K562 (cell line): ENCODE measurements at regions not wholly inside any gene's neighbourhood (a gene's known extent, or its start where the extent isn't known, plus 50 kb on each side); places are given as distances from the start of the nearest gene placed in this dataset.

ENCODE experiments used
- ATAC-seq: fragments of 200-7000 bp; cut with Tn5 transposase; 3 replicates; pipeline ENCODE4 v1.9.1; 2020; ENCODE audit warnings: moderate library complexity
- BruUV-seq: library from RNA; stranded (reverse); fragments of 400-500 nt; replicated peaks from 2 replicates; lab custom pipeline; 2021; lab: Mats Ljungman, UMichigan
- CTCF ChIA-PET: fragments of 300-600 bp; formaldehyde crosslinking; extraction: SDS; loops from one replicate; lab custom pipeline; 2021; ENCODE audit warnings: low intra/inter-chr PET ratio; lab: Yijun Ruan, JAX
- POLR2A ChIA-PET: fragments of 300-600, 350-650 bp; sonication (Branson Sonifier 250); formaldehyde crosslinking; extraction: SDS; loops from one replicate; lab custom pipeline; 2021; ENCODE audit warnings: antibody characterized with exemption, inconsistent platforms; lab: Yijun Ruan, JAX
- DNase-seq, 4 experiments: peaks; one replicate each; pipeline versions ENCODE4 v3.0.0 to v3.0.0-alpha.2; 2011 to 2018; ENCODE audit warnings: low spot score in 3 of 4, mixed read lengths in 3 of 4; ENCODE audit errors: extremely low read depth in 1 of 4
- FAIRE-seq: peaks from 2 replicates; lab custom pipeline; 2011; peaks lifted over from hg19 to GRCh38; lab: Jason Lieb, UNC
- H2AFZ ChIP-seq: 2 replicates; pipeline ENCODE4 v1.6.0; 2011; ENCODE audit warnings: low read depth, low read length, control low read depth, inconsistent platforms
- H3K27ac ChIP-seq: fragments of 200-600 bp; 3 replicates; pipeline ENCODE4 v1.8.0; 2011; ENCODE audit warnings: low read depth, mild to moderate bottlenecking, control low read depth, inconsistent platforms, low read length, moderate library complexity, mixed read lengths; ENCODE audit errors: extremely low read depth
- H3K27me3 ChIP-seq, 2 experiments: fragments of 300-600 bp in 1 of 2; 2 replicates in 1 of 2; 3 replicates in 1 of 2; pipeline versions ENCODE4 v1.6.0 to v1.8.0; 2011; ENCODE audit warnings: inconsistent platforms in 2 of 2, low read length in 2 of 2, mild to moderate bottlenecking in 1 of 2, mixed read lengths in 1 of 2, moderate library complexity in 1 of 2; ENCODE audit not compliant: control insufficient read depth in 2 of 2, insufficient read depth in 2 of 2
- H3K36me3 ChIP-seq: fragments of 300-600 bp; 3 replicates; pipeline ENCODE4 v1.8.0; 2011; ENCODE audit warnings: mild to moderate bottlenecking, low read length, inconsistent platforms; ENCODE audit not compliant: control insufficient read depth, insufficient read depth
- H3K4me1 ChIP-seq, 2 experiments: fragments of 200-600 bp in 1 of 2; replicated peaks in 1 of 2; 2 replicates in 1 of 2; 3 replicates in 1 of 2; pipeline versions ENCODE4 v1.5.1 to v1.8.0; 2011; ENCODE audit warnings: inconsistent platforms in 2 of 2, low read length in 2 of 2, mild to moderate bottlenecking in 1 of 2, mixed read lengths in 1 of 2, moderate library complexity in 1 of 2; ENCODE audit not compliant: control insufficient read depth in 2 of 2, insufficient read depth in 2 of 2
- H3K4me2 ChIP-seq: 2 replicates; pipeline ENCODE4 v1.6.1; 2011; ENCODE audit warnings: low read length, control low read depth, inconsistent platforms, mixed read lengths; ENCODE audit not compliant: insufficient read depth
- H3K4me3 ChIP-seq: fragments of 200-600 bp; sonication (generic), shearing (Covaris generic); 2 replicates; pipeline ENCODE4 v1.5.1; 2016; ENCODE audit warnings: control low read depth, inconsistent platforms
- H3K79me2 ChIP-seq: fragments of 200-600 bp; 3 replicates; pipeline ENCODE4 v1.8.0; 2011; ENCODE audit warnings: low read length, inconsistent platforms; ENCODE audit not compliant: control insufficient read depth, insufficient read depth
- H3K9ac ChIP-seq, 2 experiments: 2 replicates each; pipeline versions ENCODE4 v1.6.0 to v1.6.1; 2011; ENCODE audit warnings: low read depth in 2 of 2, low read length in 2 of 2, control low read depth in 1 of 2, inconsistent platforms in 1 of 2, mild to moderate bottlenecking in 1 of 2, mixed read lengths in 1 of 2; ENCODE audit not compliant: insufficient read depth in 1 of 2
- H3K9me1 ChIP-seq: one replicate; pipeline ENCODE4 v1.6.0; 2011; ENCODE audit warnings: inconsistent platforms, mild to moderate bottlenecking, low read length, moderate library complexity; ENCODE audit not compliant: control insufficient read depth, insufficient read depth
- H3K9me3 ChIP-seq: replicated peaks from 2 replicates; pipeline ENCODE4 v1.5.1; 2011; ENCODE audit warnings: low read depth, low read length, inconsistent platforms; ENCODE audit not compliant: control insufficient read depth, insufficient read depth
- H4K20me1 ChIP-seq: replicated peaks from 2 replicates; pipeline ENCODE4 v1.6.1; 2011; ENCODE audit warnings: low read length, inconsistent platforms, mixed read lengths; ENCODE audit not compliant: control insufficient read depth, insufficient read depth
- BCOR ChIP-seq: fragments of 450-650 bp; IDR thresholded peaks from 2 replicates; pipeline ENCODE4 v1.6.1; 2016
- FOXA3 ChIP-seq, 2 experiments: fragments of 450-650 bp in 1 of 2; sonication (generic) in 1 of 2; formaldehyde crosslinking; IDR thresholded peaks in 1 of 2; conservative IDR thresholded peaks in 1 of 2; 2 replicates each; pipeline versions ENCODE4 v1.4.0 to v1.8.0; 2020 to 2022; ENCODE audit warnings: mild to moderate bottlenecking in 2 of 2, missing genetic modification reagents in 1 of 2
- FOXJ3 ChIP-seq: sonication (generic); formaldehyde crosslinking; IDR thresholded peaks from 2 replicates; pipeline ENCODE4 v1.4.0; 2020; ENCODE audit warnings: mild to moderate bottlenecking, missing genetic modification reagents
- HDAC8 ChIP-seq: fragments of 450-650 bp; IDR thresholded peaks from 2 replicates; pipeline ENCODE4 v1.6.1; 2016; ENCODE audit warnings: mild to moderate bottlenecking, missing genetic modification characterization, moderate library complexity, missing compliant biosample characterization
- KDM1A ChIP-seq, 2 experiments: fragments of 450-650 bp; IDR thresholded peaks; 2 replicates each; pipeline ENCODE4 v1.6.1; 2016; ENCODE audit warnings: mild to moderate bottlenecking in 2 of 2
- RAD51 ChIP-seq: fragments of 450-650 bp; IDR thresholded peaks from 2 replicates; pipeline ENCODE4 v1.7.1; 2016; ENCODE audit warnings: low read depth, mild to moderate bottlenecking, borderline replicate concordance
- RBM25 ChIP-seq: fragments of 200-400 bp; formaldehyde crosslinking; IDR thresholded peaks from 2 replicates; pipeline ENCODE4 v1.6.1; 2018; ENCODE audit warnings: low read length, low read depth, moderate library complexity; ENCODE audit not compliant: severe bottlenecking
- ZNF146 ChIP-seq: IDR thresholded peaks from one replicate; pipeline ENCODE4 v1.6.1; 2018; ENCODE audit warnings: missing compliant biosample characterization; ENCODE audit not compliant: unreplicated experiment
- ZNF3 ChIP-seq: fragments of 250-450 bp; sonication (Bioruptor Pico); IDR thresholded peaks from 2 replicates; pipeline ENCODE4 v1.5.0; 2021; ENCODE audit warnings: mild to moderate bottlenecking, moderate library complexity
- WGBS: fragments of 100-300 bp; shearing (Covaris generic); methylation state at CpG from one replicate; pipeline ENCODE4 v1.1.6; 2016; ENCODE audit warnings: low coverage, mixed read lengths; ENCODE audit not compliant: insufficient coverage; ENCODE audit errors: missing lambda C conversion rate; 5-methylcytosine and 5-hydroxymethylcytosine counted together
- in situ Hi-C: fragments of 300-500 bp; cut with MboI; formaldehyde crosslinking; loops from 4 replicates; pipeline ENCODE4 v1.15.0; 2018; ENCODE audit warnings: inconsistent platforms, mixed read lengths
- intact Hi-C: fragments of 100-400 bp; cut with micrococcal nuclease; formaldehyde crosslinking; loops from 2 replicates; pipeline ENCODE4 v1.14.2; 2022
- TF ChIP-seq, protein P1 (sequence below), 2 experiments: fragments of 450-650 bp in 1 of 2; IDR thresholded peaks; 2 replicates each; pipeline ENCODE4 v1.6.1; 2011 to 2017; ENCODE audit warnings: low read depth in 2 of 2, antibody characterized with exemption in 1 of 2, borderline replicate concordance in 1 of 2, low read length in 1 of 2, mild to moderate bottlenecking in 1 of 2, mixed read lengths in 1 of 2; ENCODE audit not compliant: control insufficient read depth in 1 of 2
- TF ChIP-seq, protein P2 (sequence below): fragments of 450-650 bp; IDR thresholded peaks from 2 replicates; pipeline ENCODE4 v1.6.1; 2016; ENCODE audit warnings: mild to moderate bottlenecking

DNA sequence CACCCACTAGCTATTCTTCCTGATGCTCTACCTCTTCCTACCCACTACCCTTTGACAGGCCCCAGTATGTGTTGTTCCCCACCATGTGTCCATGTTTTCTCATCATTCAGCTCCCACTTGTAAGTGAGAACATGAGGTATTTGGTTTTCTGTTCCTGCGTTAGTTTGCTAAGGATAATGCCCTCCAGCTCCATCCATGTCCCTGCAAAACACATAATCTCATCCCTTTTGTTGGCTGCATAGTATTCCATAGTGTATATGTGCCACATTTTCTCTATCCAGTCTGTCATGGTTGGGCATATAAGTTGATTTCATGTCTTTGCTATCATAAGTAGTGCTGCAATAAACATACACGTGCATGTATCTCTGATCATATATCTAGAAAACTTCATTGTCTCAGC lies 218.3 kb upstream of the STXBP5 start:
- WGBS, result 91% methylated on average over 2 of the region's 2 CpGs
- BruUV-seq, result no TSS peak
- Histone ChIP-seq H3K79me2 (no peaks in the 10 kb centered on the region), H3K4me1 (peaks cover 0 to 6% of the 10 kb centered on the region in 2 experiments; a peak in 2 of 5 replicates), H4K20me1 (no peaks in the 10 kb centered on the region), H3K27ac (no peak overlapping the region), H3K9ac (no peak overlapping the region), H3K4me3 (no peak overlapping the region), H3K36me3 (no peaks in the 10 kb centered on the region), H3K4me2 (no peak overlapping the region), H3K9me1 (no peaks in the 10 kb centered on the region), H2AFZ (no peak overlapping the region), H3K9me3 (no peaks in the 10 kb centered on the region), H3K27me3 (no peaks in the 10 kb centered on the region)
- POLR2A ChIA-PET, result interaction anchor here (0.7 to 2.9 kb wide), 2 partner anchors 8 to 14 kb away, joined by 3 to 7 read pairs; no protein-coding TSS in a partner anchor
- no peak for DNase-seq
- FAIRE-seq, result no peak
- CTCF ChIA-PET, result no interaction called here
- intact Hi-C loops (loop anchor here (5.0 kb wide), 1 partner anchor 129 kb away; no protein-coding TSS in a partner anchor), in situ Hi-C loops (no loop called here)
- TF ChIP-seq, protein P1, sequence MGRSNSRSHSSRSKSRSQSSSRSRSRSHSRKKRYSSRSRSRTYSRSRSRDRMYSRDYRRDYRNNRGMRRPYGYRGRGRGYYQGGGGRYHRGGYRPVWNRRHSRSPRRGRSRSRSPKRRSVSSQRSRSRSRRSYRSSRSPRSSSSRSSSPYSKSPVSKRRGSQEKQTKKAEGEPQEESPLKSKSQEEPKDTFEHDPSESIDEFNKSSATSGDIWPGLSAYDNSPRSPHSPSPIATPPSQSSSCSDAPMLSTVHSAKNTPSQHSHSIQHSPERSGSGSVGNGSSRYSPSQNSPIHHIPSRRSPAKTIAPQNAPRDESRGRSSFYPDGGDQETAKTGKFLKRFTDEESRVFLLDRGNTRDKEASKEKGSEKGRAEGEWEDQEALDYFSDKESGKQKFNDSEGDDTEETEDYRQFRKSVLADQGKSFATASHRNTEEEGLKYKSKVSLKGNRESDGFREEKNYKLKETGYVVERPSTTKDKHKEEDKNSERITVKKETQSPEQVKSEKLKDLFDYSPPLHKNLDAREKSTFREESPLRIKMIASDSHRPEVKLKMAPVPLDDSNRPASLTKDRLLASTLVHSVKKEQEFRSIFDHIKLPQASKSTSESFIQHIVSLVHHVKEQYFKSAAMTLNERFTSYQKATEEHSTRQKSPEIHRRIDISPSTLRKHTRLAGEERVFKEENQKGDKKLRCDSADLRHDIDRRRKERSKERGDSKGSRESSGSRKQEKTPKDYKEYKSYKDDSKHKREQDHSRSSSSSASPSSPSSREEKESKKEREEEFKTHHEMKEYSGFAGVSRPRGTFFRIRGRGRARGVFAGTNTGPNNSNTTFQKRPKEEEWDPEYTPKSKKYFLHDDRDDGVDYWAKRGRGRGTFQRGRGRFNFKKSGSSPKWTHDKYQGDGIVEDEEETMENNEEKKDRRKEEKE (IDR thresholded peaks at IDR 0.05; ENCODE audit: borderline replicate concordance in 1 of 2, control insufficient read depth in 1 of 2, low read depth in 2 of 2, low read length in 1 of 2), result no peak
- TF ChIP-seq, protein P2, sequence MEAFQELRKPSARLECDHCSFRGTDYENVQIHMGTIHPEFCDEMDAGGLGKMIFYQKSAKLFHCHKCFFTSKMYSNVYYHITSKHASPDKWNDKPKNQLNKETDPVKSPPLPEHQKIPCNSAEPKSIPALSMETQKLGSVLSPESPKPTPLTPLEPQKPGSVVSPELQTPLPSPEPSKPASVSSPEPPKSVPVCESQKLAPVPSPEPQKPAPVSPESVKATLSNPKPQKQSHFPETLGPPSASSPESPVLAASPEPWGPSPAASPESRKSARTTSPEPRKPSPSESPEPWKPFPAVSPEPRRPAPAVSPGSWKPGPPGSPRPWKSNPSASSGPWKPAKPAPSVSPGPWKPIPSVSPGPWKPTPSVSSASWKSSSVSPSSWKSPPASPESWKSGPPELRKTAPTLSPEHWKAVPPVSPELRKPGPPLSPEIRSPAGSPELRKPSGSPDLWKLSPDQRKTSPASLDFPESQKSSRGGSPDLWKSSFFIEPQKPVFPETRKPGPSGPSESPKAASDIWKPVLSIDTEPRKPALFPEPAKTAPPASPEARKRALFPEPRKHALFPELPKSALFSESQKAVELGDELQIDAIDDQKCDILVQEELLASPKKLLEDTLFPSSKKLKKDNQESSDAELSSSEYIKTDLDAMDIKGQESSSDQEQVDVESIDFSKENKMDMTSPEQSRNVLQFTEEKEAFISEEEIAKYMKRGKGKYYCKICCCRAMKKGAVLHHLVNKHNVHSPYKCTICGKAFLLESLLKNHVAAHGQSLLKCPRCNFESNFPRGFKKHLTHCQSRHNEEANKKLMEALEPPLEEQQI, result peak; percentile 28; the same call in 1 of the 2 replicates
- TF ChIP-seq FOXA3 (CRISPR knock-in tag; conservative IDR thresholded peaks at IDR 0.05 in 1 of 2, IDR thresholded peaks at IDR 0.05 in 1 of 2), result no peak
- TF ChIP-seq ZNF3 (CRISPR knock-in tag), result no peak
- peak; percentile 31 for TF ChIP-seq RBM25
- no peak for TF ChIP-seq RAD51
- no peak for TF ChIP-seq FOXJ3
- TF ChIP-seq KDM1A (IDR thresholded peaks at IDR 0.05), result 0 out of 4 replicates have a peak, but pooled peaks of 1 of the 2 experiments have one; percentile 29
- TF ChIP-seq HDAC8 (tag), result no peak
- TF ChIP-seq BCOR, result 0 out of 2 replicates have a peak, but pooled peaks have one; percentile 16
- TF ChIP-seq ZNF146, result peak; percentile 95
- no peak for ATAC-seq
